ENCODE measurements at regions not wholly inside any gene's neighbourhood (a gene's known extent, or its start where the extent isn't known, plus 50 kb on each side); places are given as distances from the start of the nearest gene placed in this dataset.

DNA sequence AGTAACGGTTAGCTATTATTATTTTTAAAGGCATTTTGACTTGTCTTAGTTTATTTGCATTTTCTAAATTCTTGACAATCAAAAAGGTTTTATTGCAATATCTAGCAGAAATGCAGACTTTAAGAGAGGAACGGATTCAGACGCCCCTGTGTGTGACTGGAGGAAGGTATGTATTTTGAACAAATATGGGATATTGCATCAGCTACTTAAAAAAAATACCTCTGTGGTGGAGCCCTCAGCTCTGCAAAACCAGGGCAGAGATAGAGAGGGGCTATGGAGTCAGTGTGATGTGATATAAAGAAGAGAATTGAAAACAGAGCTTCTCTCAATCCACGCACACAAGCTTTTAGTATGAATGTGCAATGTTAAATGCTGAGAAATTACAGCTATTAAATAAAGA, 142.4 kb downstream of the ICE1 start:
- Histone ChIP-seq H3K27me3 (ENCODE audit: insufficient read depth, low read length, poor library complexity) (no peaks in the 10 kb centered on the region), H3K36me3 (ENCODE audit: insufficient read depth, low read length) (no peaks in the 10 kb centered on the region), H4K20me1 (ENCODE audit: insufficient read depth, low read length) (no peaks in the 10 kb centered on the region), H3K9ac (ENCODE audit: low read depth, low read length) (no peak overlapping the region), H3K79me2 (ENCODE audit: insufficient read depth, low read length) (no peaks in the 10 kb centered on the region), H3K4me3 (ENCODE audit: low read depth in 1 of 2, low read length in 2 of 2) (no peak overlapping the region), H2AFZ (ENCODE audit: low read depth, low read length) (no peak overlapping the region), H3K4me2 (ENCODE audit: insufficient read depth, low read length) (no peak overlapping the region), H3K27ac (ENCODE audit: low read length) (no peak overlapping the region), H3K9me3 (ENCODE audit: insufficient read depth, low read length, severe bottlenecking) (no peaks in the 10 kb centered on the region), H3K4me1 (ENCODE audit: insufficient read depth, low read length) (no peaks in the 10 kb centered on the region)
- DNase-seq (no peak), ATAC-seq (ENCODE audit: insufficient read depth, low read depth) (no peak)
- TF ChIP-seq, protein P1, sequence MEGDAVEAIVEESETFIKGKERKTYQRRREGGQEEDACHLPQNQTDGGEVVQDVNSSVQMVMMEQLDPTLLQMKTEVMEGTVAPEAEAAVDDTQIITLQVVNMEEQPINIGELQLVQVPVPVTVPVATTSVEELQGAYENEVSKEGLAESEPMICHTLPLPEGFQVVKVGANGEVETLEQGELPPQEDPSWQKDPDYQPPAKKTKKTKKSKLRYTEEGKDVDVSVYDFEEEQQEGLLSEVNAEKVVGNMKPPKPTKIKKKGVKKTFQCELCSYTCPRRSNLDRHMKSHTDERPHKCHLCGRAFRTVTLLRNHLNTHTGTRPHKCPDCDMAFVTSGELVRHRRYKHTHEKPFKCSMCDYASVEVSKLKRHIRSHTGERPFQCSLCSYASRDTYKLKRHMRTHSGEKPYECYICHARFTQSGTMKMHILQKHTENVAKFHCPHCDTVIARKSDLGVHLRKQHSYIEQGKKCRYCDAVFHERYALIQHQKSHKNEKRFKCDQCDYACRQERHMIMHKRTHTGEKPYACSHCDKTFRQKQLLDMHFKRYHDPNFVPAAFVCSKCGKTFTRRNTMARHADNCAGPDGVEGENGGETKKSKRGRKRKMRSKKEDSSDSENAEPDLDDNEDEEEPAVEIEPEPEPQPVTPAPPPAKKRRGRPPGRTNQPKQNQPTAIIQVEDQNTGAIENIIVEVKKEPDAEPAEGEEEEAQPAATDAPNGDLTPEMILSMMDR (IDR thresholded peaks at IDR 0.05; ENCODE audit: borderline replicate concordance, extremely low read depth, low read length, poor library complexity, severe bottlenecking), result no peak
- no peak for TF ChIP-seq EZH2 (IDR thresholded peaks at IDR 0.05; ENCODE audit: borderline replicate concordance, low read depth, low read length, severe bottlenecking)

DNA sequence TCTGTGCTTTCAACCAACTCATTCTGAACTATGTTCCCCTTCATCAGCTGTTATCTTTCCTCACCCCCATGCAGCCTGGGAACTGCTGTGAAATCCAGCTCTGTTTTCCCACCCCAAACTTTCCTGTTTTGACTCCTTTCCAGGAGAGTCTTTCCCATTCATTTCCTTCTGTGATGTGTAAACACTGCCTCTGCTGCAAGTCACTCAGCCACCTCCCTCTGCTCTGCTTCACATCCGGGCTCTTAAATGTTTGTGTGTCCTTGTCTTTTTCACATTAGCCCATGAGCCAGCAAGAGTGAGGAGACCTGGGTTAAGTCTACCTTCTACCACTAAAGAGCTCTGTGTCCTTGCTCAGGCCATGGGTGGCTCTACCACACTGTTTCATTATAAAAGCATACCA, 137.5 kb downstream of the ICE1 start:
- Histone ChIP-seq H3K9me3 (ENCODE audit: insufficient read depth, low read length, severe bottlenecking) (no peaks in the 10 kb centered on the region), H3K27ac (ENCODE audit: low read length) (no peak overlapping the region), H3K4me1 (ENCODE audit: insufficient read depth, low read length) (no peaks in the 10 kb centered on the region), H3K4me3 (ENCODE audit: low read depth in 1 of 2, low read length in 2 of 2) (no peak overlapping the region), H3K79me2 (ENCODE audit: insufficient read depth, low read length) (no peaks in the 10 kb centered on the region), H3K36me3 (ENCODE audit: insufficient read depth, low read length) (no peaks in the 10 kb centered on the region), H4K20me1 (ENCODE audit: insufficient read depth, low read length) (no peaks in the 10 kb centered on the region), H2AFZ (ENCODE audit: low read depth, low read length) (no peak overlapping the region), H3K9ac (ENCODE audit: low read depth, low read length) (no peak overlapping the region), H3K27me3 (ENCODE audit: insufficient read depth, low read length, poor library complexity) (no peaks in the 10 kb centered on the region), H3K4me2 (ENCODE audit: insufficient read depth, low read length) (no peak overlapping the region)
- ATAC-seq (ENCODE audit: insufficient read depth, low read depth) (no peak), DNase-seq (no peak)
- no peak for TF ChIP-seq EZH2 (IDR thresholded peaks at IDR 0.05; ENCODE audit: borderline replicate concordance, low read depth, low read length, severe bottlenecking)
- TF ChIP-seq, protein P1 (IDR thresholded peaks at IDR 0.05; ENCODE audit: borderline replicate concordance, extremely low read depth, low read length, poor library complexity, severe bottlenecking), result no peak

DNA sequence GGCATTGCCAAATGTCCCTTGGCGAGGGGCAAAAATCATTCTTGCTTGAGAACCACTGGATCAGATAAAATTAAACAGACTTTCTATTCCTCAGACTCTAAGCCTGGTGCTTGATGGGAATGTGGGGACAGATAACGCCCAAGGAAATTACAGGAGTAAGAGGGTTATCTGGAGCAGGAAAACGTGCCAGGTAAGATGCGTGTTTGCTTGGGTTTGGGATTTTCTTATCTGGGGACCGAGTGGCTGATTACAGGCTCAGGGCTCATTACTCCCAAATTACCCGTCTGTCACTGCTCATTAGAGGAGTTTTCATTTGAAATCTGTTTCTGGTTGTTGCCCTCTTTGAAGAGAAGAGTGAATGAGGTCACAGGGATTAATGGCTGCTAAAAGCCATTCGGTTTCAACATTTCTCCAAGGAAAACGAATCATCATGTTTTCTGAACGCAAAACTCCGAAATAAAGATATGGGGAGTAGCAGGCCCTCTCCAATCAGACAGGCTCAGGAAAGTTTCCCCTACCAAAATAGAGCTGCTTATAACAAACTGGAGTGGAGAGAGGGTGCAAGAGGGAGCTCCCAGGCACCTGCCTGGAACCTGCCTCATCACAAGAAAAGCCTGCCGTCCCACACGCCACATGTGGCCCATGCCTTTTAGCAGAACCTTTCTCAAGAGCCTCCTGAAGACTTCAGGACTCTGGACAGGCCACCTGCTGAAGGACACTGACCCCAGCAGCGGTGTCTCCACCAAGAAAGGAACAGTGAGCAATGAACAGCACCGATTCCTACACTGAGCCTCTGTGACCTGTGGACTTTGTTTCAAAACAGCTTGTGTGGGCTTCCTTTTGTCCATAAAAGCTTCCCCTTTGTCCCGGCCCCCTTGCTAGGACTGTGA, 136.4 kb downstream of the ICE1 start:
- no peak for TF ChIP-seq EZH2 (IDR thresholded peaks at IDR 0.05; ENCODE audit: borderline replicate concordance, low read depth, low read length, severe bottlenecking)
- TF ChIP-seq, protein P1 (IDR thresholded peaks at IDR 0.05; ENCODE audit: borderline replicate concordance, extremely low read depth, low read length, poor library complexity, severe bottlenecking), result no peak
- Histone ChIP-seq H3K27ac (ENCODE audit: low read length) (no peak overlapping the region), H3K4me2 (ENCODE audit: insufficient read depth, low read length) (no peak overlapping the region), H3K36me3 (ENCODE audit: insufficient read depth, low read length) (no peaks in the 10 kb centered on the region), H3K4me1 (ENCODE audit: insufficient read depth, low read length) (no peaks in the 10 kb centered on the region), H3K79me2 (ENCODE audit: insufficient read depth, low read length) (no peaks in the 10 kb centered on the region), H3K9ac (ENCODE audit: low read depth, low read length) (no peak overlapping the region), H4K20me1 (ENCODE audit: insufficient read depth, low read length) (no peaks in the 10 kb centered on the region), H3K27me3 (ENCODE audit: insufficient read depth, low read length, poor library complexity) (no peaks in the 10 kb centered on the region), H2AFZ (ENCODE audit: low read depth, low read length) (no peak overlapping the region), H3K4me3 (ENCODE audit: low read depth in 1 of 2, low read length in 2 of 2) (no peak overlapping the region), H3K9me3 (ENCODE audit: insufficient read depth, low read length, severe bottlenecking) (no peaks in the 10 kb centered on the region)
- DNase-seq (no peak), ATAC-seq (ENCODE audit: insufficient read depth, low read depth) (no peak)
